GM12865 (cell line): ENCODE measurements at regions not wholly inside any gene's neighbourhood (a gene's known extent, or its start where the extent isn't known, plus 50 kb on each side); places are given as distances from the start of the nearest gene placed in this dataset.
"Not testable (repeated sequence)": the region's sequence is repeated elsewhere in the genome, so short reads cannot be mapped to it uniquely, and the experiment has no call there.

Experiments
- DNase-seq: peaks from one replicate; pipeline ENCODE4 v3.0.0; 2010; ENCODE audit warnings: low read depth
- H3K4me3 ChIP-seq: 2 replicates; pipeline ENCODE4 v1.5.1; 2011; ENCODE audit warnings: mild to moderate bottlenecking, low read depth, low read length, control low read depth
- TF ChIP-seq, protein P1 (sequence below): IDR thresholded peaks from 2 replicates; pipeline ENCODE4 v1.5.1; 2011; ENCODE audit warnings: low read length, control low read depth, low read depth, inconsistent platforms; ENCODE audit not compliant: insufficient read depth; ENCODE audit errors: missing control alignments

DNA sequence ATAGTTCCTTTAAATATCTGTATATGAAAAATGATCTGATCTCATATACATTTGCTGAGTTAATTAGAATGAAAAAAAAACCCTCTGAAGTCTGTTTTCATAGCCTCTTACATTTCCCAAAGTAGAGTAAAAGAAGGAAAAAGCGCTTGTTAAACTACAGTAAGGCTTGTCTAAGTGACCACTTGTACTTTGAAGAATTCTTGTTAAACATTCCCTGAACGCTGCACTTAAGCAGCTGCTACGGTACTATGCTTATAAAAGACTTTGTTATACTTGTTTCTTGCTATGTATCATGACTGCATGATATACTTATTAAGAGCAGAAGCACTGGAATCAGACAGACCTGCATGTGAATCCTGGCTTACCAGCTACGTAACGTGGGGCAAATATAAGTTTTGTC, 81.7 kb upstream of the MTAP start:
- TF ChIP-seq, protein P1, sequence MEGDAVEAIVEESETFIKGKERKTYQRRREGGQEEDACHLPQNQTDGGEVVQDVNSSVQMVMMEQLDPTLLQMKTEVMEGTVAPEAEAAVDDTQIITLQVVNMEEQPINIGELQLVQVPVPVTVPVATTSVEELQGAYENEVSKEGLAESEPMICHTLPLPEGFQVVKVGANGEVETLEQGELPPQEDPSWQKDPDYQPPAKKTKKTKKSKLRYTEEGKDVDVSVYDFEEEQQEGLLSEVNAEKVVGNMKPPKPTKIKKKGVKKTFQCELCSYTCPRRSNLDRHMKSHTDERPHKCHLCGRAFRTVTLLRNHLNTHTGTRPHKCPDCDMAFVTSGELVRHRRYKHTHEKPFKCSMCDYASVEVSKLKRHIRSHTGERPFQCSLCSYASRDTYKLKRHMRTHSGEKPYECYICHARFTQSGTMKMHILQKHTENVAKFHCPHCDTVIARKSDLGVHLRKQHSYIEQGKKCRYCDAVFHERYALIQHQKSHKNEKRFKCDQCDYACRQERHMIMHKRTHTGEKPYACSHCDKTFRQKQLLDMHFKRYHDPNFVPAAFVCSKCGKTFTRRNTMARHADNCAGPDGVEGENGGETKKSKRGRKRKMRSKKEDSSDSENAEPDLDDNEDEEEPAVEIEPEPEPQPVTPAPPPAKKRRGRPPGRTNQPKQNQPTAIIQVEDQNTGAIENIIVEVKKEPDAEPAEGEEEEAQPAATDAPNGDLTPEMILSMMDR = no peak
- no peak for DNase-seq

DNA sequence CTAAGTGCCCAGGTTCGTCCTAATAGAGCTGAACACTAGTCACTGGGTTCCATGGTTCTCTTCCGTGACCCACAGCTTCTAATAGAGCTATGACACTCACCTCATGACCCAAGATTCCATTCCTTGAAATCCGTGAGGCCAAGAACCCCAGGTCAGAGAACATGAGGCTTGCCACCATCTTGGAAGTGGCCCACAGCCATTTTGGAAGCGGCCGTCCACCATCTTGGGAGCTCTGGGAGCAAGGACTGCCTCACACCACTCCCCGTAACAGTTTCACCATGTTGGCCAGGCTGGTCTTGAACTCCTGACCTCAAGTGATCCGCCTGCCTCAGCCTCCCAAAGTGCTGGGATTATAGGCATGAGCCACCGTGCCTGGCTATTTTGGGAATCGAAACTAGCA, 75.0 kb upstream of the MTAP start:
- not testable (repeated sequence) for DNase-seq, H3K4me3 ChIP-seq

More for the DNA sequence above, 81.7 kb upstream of the MTAP start:
- no peak overlapping the region for H3K4me3 ChIP-seq

DNA sequence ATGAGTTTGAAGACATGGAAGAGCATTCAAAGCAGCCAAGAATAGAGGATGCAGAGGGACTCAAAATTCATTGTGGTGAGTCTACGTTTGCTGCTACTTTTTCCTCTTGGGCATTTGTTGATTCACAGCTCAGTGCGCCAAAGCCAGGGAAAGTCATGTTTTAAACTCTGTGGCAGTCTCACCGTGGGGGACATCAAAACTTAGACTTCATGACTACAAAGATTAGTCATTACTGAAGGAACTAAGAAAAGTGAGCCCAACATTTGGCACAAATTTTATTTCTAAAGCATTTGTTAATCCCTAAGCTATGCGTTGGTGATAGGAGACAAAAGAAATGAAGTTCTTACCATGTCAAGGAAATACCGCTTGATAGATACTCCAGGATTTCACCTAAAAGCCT, 73.7 kb upstream of the MTAP start:
- no peak for DNase-seq
- H3K4me3 ChIP-seq = no peak overlapping the region
- TF ChIP-seq, protein P1 = no peak

DNA sequence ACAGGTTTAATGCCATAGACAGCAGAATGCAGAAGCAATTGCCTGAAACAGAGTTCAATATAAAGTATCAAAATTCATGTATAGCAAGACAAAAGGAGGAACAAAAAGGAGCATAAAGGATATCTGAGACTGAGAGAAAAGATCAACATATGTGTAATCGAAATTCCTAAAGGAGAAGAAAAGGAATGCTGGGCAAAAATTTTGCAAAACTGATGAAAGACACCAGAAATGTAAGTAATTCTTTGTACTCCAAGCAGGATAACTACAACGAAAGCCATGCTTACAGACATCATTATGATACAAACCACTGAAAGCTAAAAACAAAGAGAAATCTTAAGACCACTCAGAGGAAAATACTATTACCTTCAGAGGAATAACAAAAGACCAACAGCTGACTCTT, 72.8 kb upstream of the MTAP start:
- TF ChIP-seq, protein P1 = no peak

DNA sequence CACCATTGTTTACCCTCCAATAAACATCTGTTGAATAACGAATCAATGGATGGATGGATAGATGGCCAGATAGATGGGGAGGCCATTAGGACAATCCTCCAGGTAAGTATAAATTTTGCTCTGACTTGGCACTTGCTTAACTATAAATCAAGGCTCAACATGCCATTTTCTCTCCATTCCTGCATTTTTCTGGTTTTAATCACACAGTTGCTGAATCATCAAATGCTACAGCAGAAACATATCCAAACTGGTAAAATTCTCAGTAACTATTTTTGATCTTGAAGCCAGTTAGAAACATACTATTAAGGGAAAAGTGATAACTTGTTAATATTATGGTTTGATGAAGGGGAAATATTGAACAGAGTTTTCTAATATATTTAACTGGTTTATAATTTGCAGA, 71.5 kb upstream of the MTAP start:
- no peak for DNase-seq
- H3K4me3 ChIP-seq = no peak overlapping the region
- TF ChIP-seq, protein P1 = no peak

More for the DNA sequence above, 72.8 kb upstream of the MTAP start:
- no peak for DNase-seq
- H3K4me3 ChIP-seq = no peak overlapping the region

DNA sequence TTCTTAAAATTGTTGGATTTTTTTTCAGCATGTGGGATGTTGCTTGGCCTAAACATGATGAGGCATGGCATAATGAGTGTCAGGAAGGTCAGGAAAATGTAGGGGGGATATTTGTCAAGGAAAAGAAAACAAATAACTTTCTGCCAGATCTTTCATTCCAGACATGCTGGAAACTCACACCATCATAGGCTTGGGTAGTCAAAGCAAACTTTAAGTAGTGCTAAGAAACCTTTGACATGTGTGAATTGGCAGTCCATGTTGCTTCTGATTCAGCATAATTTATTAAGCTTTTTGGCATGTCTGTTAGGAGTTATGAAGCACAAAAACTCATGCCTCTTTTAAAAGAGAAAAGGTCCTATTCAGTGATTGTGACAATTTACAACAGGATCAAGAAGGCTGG, 61.3 kb upstream of the MTAP start:
- TF ChIP-seq, protein P1 = no peak
- H3K4me3 ChIP-seq = no peak overlapping the region
- DNase-seq = no peak

DNA sequence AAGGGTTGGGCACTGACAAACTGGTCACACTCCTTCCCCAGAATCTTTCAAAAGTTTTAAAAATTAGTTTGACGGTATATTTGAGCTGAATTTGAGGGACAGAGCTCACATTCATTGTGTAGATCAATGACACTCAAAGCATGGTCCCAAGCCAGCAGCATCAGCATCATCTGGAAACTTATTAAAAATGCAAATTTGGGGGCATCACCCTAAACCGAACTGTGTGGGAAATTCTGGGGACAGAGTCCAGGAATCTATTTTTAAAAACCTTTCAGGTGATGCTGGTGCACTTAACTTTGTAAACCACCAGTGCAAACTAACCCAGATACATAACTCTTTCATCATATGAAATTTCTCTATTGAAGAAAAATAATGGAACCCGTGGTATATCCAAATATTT, 58.1 kb upstream of the MTAP start:
- no peak overlapping the region for H3K4me3 ChIP-seq
- DNase-seq = no peak
- TF ChIP-seq, protein P1 = no peak
